CD8-positive, alpha-beta memory T cell (primary cell): ENCODE measurements at regions not wholly inside any gene's neighbourhood (a gene's known extent, or its start where the extent isn't known, plus 50 kb on each side); places are given as distances from the start of the nearest gene placed in this dataset.
"Not testable (repeated sequence)": the region's sequence is repeated elsewhere in the genome, so short reads cannot be mapped to it uniquely, and the experiment has no call there.

Experiments used
- CTCF ChIA-PET: fragments of 350-600 bp; sonication (Branson Sonifier 250); formaldehyde crosslinking; loops from one replicate; lab custom pipeline; 2021; ENCODE audit warnings: antibody characterized with exemption; lab: Charles Lee
- POLR2A ChIA-PET: fragments of 350-600 bp; sonication (Branson Sonifier 250); formaldehyde crosslinking; loops from one replicate; lab custom pipeline; 2021; ENCODE audit warnings: antibody characterized with exemption; lab: Charles Lee
- DNase-seq, 5 donors: peaks; one replicate each; pipeline versions ENCODE4 v3.0.0 to v3.0.0-alpha.2; 2020 to 2022; ENCODE audit warnings: mixed read lengths in 1 of 5
- H3K27ac ChIP-seq: one replicate; pipeline ENCODE4 v1.7.0; 2013; ENCODE audit warnings: low read depth, mild to moderate bottlenecking, low read length, moderate library complexity
- H3K27me3 ChIP-seq: 2 replicates; pipeline ENCODE4 v1.7.0; 2013; ENCODE audit warnings: low read length, mild to moderate bottlenecking; ENCODE audit not compliant: insufficient read depth, poor library complexity, severe bottlenecking
- H3K36me3 ChIP-seq: 2 replicates; pipeline ENCODE4 v1.7.0; 2013; ENCODE audit warnings: mild to moderate bottlenecking, low read length, moderate library complexity; ENCODE audit not compliant: insufficient read depth
- H3K4me1 ChIP-seq: 2 replicates; pipeline ENCODE4 v1.7.0; 2013; ENCODE audit warnings: mild to moderate bottlenecking, low read length, moderate library complexity; ENCODE audit not compliant: insufficient read depth
- H3K4me3 ChIP-seq: 2 replicates; pipeline ENCODE4 v1.7.0; 2013; ENCODE audit warnings: mild to moderate bottlenecking, low read length
- H3K9me3 ChIP-seq: 2 replicates; pipeline ENCODE4 v1.7.0; 2013; ENCODE audit warnings: mild to moderate bottlenecking, low read length
- H3K27ac Mint-ChIP-seq, 8 donors: one replicate each; pipeline ENCODE4 v1.8.0; 2020 to 2021; ENCODE audit warnings: mixed read lengths in 8 of 8, mild to moderate bottlenecking in 6 of 8, inconsistent platforms in 3 of 8, moderate library complexity in 3 of 8
- H3K27me3 Mint-ChIP-seq, 2 donors: one replicate each; pipeline ENCODE4 v1.8.0; 2020 to 2021; ENCODE audit warnings: mixed read lengths in 2 of 2, mild to moderate bottlenecking in 1 of 2, moderate library complexity in 1 of 2
- H3K36me3 Mint-ChIP-seq, 3 donors: one replicate each; pipeline ENCODE4 v1.8.0; 2020 to 2021; ENCODE audit warnings: mixed read lengths in 3 of 3, inconsistent platforms in 1 of 3, mild to moderate bottlenecking in 1 of 3
- H3K4me1 Mint-ChIP-seq, 3 donors: one replicate each; pipeline ENCODE4 v1.8.0; 2020 to 2021; ENCODE audit warnings: mixed read lengths in 3 of 3, inconsistent platforms in 1 of 3, mild to moderate bottlenecking in 1 of 3
- H3K4me3 Mint-ChIP-seq, 7 donors: one replicate each; pipeline ENCODE4 v1.8.0; 2020 to 2021; ENCODE audit warnings: mixed read lengths in 7 of 7, mild to moderate bottlenecking in 6 of 7, moderate library complexity in 4 of 7, inconsistent platforms in 2 of 7
- H3K9me3 Mint-ChIP-seq, 5 donors: one replicate each; pipeline ENCODE4 v1.8.0; 2020 to 2022; ENCODE audit warnings: mixed read lengths in 5 of 5, mild to moderate bottlenecking in 3 of 5, moderate library complexity in 2 of 5, inconsistent platforms in 1 of 5

GRCh38 chr3:139232341-139232740, 111.5 kb upstream of the MRPS22 start:
- H3K36me3 Mint-ChIP-seq, H3K4me1 ChIP-seq, H3K4me1 Mint-ChIP-seq, H3K36me3 ChIP-seq, H3K27ac Mint-ChIP-seq, POLR2A ChIA-PET, H3K27me3 ChIP-seq, H3K9me3 Mint-ChIP-seq, H3K27ac ChIP-seq, H3K9me3 ChIP-seq, H3K4me3 ChIP-seq, DNase-seq, H3K4me3 Mint-ChIP-seq, CTCF ChIA-PET, H3K27me3 Mint-ChIP-seq: not testable (repeated sequence)

GRCh38 chr3:139234491-139234890, 109.3 kb upstream of the MRPS22 start:
- H3K36me3 Mint-ChIP-seq, result no peaks in the 10 kb centered on the region

GRCh38 chr3:139235192-139235591, 108.6 kb upstream of the MRPS22 start:
- Histone ChIP-seq H3K36me3 (no peaks in the 10 kb centered on the region), H3K4me1 (no peaks in the 10 kb centered on the region), H3K27ac (no peak overlapping the region), H3K9me3 (no peaks in the 10 kb centered on the region), H3K27me3 (no peaks in the 10 kb centered on the region), H3K4me3 (no peak overlapping the region)
- Mint-ChIP-seq H3K4me1 (no peaks in the 10 kb centered on the region), H3K4me3 (no peak overlapping the region), H3K36me3 (no peaks in the 10 kb centered on the region), H3K27ac (no peak overlapping the region), H3K9me3 (no peaks in the 10 kb centered on the region), H3K27me3 (peaks cover 2 to 10% of the 10 kb centered on the region in 2 donors)
- POLR2A ChIA-PET, result no interaction called here
- CTCF ChIA-PET, result no interaction called here
- no peak for DNase-seq

More at GRCh38 chr3:139234491-139234890, 109.3 kb upstream of the MRPS22 start:
- ChIA-PET CTCF (no interaction called here), POLR2A (no interaction called here)
- Histone ChIP-seq H3K27me3 (no peaks in the 10 kb centered on the region), H3K27ac (no peak overlapping the region), H3K4me3 (no peak overlapping the region), H3K9me3 (no peaks in the 10 kb centered on the region), H3K36me3 (no peaks in the 10 kb centered on the region), H3K4me1 (no peaks in the 10 kb centered on the region)
- no peak overlapping the region for H3K27ac Mint-ChIP-seq
- no peaks in the 10 kb centered on the region for H3K9me3 Mint-ChIP-seq
- no peak for DNase-seq
- H3K4me1 Mint-ChIP-seq, result no peaks in the 10 kb centered on the region
- no peak overlapping the region for H3K4me3 Mint-ChIP-seq
- peaks cover 2 to 7% of the 10 kb centered on the region in 2 donors for H3K27me3 Mint-ChIP-seq

GRCh38 chr3:139236336-139236735, 107.5 kb upstream of the MRPS22 start:
- Histone ChIP-seq H3K4me3 (no peak overlapping the region), H3K4me1 (no peaks in the 10 kb centered on the region), H3K9me3 (no peaks in the 10 kb centered on the region), H3K27ac (no peak overlapping the region), H3K27me3 (no peaks in the 10 kb centered on the region), H3K36me3 (no peaks in the 10 kb centered on the region)
- POLR2A ChIA-PET, result no interaction called here
- DNase-seq, result no peak
- Mint-ChIP-seq H3K27me3 (peaks cover 2 to 10% of the 10 kb centered on the region in 2 donors), H3K4me3 (no peak overlapping the region), H3K9me3 (no peaks in the 10 kb centered on the region), H3K4me1 (no peaks in the 10 kb centered on the region), H3K36me3 (no peaks in the 10 kb centered on the region), H3K27ac (no peak overlapping the region)
- CTCF ChIA-PET, result no interaction called here

- Mint-ChIP-seq H3K9me3 (no peaks in the 10 kb centered on the region), H3K4me1 (no peaks in the 10 kb centered on the region), H3K27ac (no peak overlapping the region), H3K4me3 (no peak overlapping the region), H3K27me3 (peaks cover 5 to 14% of the 10 kb centered on the region in 2 donors), H3K36me3 (no peaks in the 10 kb centered on the region)
- DNase-seq, result no peak
- no peak overlapping the region for H3K4me3 ChIP-seq
- no peak overlapping the region for H3K27ac ChIP-seq
- H3K27me3 ChIP-seq, result no peaks in the 10 kb centered on the region
- H3K36me3 ChIP-seq, result no peaks in the 10 kb centered on the region
- no peaks in the 10 kb centered on the region for H3K9me3 ChIP-seq
- H3K4me1 ChIP-seq, result no peaks in the 10 kb centered on the region
- ChIA-PET CTCF (no interaction called here), POLR2A (no interaction called here)
Measured at GRCh38 chr3:139238281-139239030, 105.4 kb upstream of the MRPS22 start.

- ChIA-PET CTCF (no interaction called here), POLR2A (no interaction called here)
- Mint-ChIP-seq H3K27me3 (peaks cover 5 to 16% of the 10 kb centered on the region in 2 donors), H3K27ac (peak overlapping the region in 1 of 8 donors; percentile 21), H3K9me3 (no peaks in the 10 kb centered on the region), H3K36me3 (no peaks in the 10 kb centered on the region), H3K4me1 (no peaks in the 10 kb centered on the region), H3K4me3 (no peak overlapping the region)
- H3K9me3 ChIP-seq, result no peaks in the 10 kb centered on the region
- H3K27me3 ChIP-seq, result no peaks in the 10 kb centered on the region
- H3K27ac ChIP-seq, result no peak overlapping the region
- no peak for DNase-seq
- no peaks in the 10 kb centered on the region for H3K4me1 ChIP-seq
- no peaks in the 10 kb centered on the region for H3K36me3 ChIP-seq
- no peak overlapping the region for H3K4me3 ChIP-seq
Measured at GRCh38 chr3:139239550-139239949, 104.3 kb upstream of the MRPS22 start.

- POLR2A ChIA-PET, result no interaction called here
- no peak overlapping the region for H3K4me3 Mint-ChIP-seq
Measured at GRCh38 chr3:139241783-139242182, 102.0 kb upstream of the MRPS22 start.

GRCh38 chr3:139243710-139244109, 100.1 kb upstream of the MRPS22 start:
- Mint-ChIP-seq H3K27me3 (peaks cover 8 to 26% of the 10 kb centered on the region in 2 donors), H3K27ac (no peak overlapping the region), H3K4me3 (no peak overlapping the region), H3K36me3 (no peaks in the 10 kb centered on the region), H3K9me3 (peaks cover 0 to 2% (median 0%) of the 10 kb centered on the region in 5 donors), H3K4me1 (no peaks in the 10 kb centered on the region)
- CTCF ChIA-PET, result no interaction called here
- Histone ChIP-seq H3K9me3 (no peaks in the 10 kb centered on the region), H3K27me3 (no peaks in the 10 kb centered on the region), H3K27ac (no peak overlapping the region), H3K36me3 (no peaks in the 10 kb centered on the region), H3K4me3 (no peak overlapping the region), H3K4me1 (no peaks in the 10 kb centered on the region)
- POLR2A ChIA-PET, result no interaction called here
- DNase-seq, result no peak

More at GRCh38 chr3:139241783-139242182, 102.0 kb upstream of the MRPS22 start:
- H3K9me3 Mint-ChIP-seq, result peaks cover 0 to 2% (median 0%) of the 10 kb centered on the region in 5 donors
- Histone ChIP-seq H3K36me3 (no peaks in the 10 kb centered on the region), H3K27ac (no peak overlapping the region), H3K4me3 (no peak overlapping the region), H3K27me3 (no peaks in the 10 kb centered on the region), H3K4me1 (no peaks in the 10 kb centered on the region), H3K9me3 (no peaks in the 10 kb centered on the region)
- H3K4me1 Mint-ChIP-seq, result no peaks in the 10 kb centered on the region
- H3K27ac Mint-ChIP-seq, result no peak overlapping the region
- CTCF ChIA-PET, result no interaction called here
- peaks cover 6 to 22% of the 10 kb centered on the region in 2 donors for H3K27me3 Mint-ChIP-seq
- no peaks in the 10 kb centered on the region for H3K36me3 Mint-ChIP-seq
- DNase-seq, result no peak
